GM21786 (cell line): ENCODE measurements at regions not wholly inside any gene's neighbourhood (a gene's known extent, or its start where the extent isn't known, plus 50 kb on each side); places are given as distances from the start of the nearest gene placed in this dataset.

Experiments used
- ATAC-seq: cut with Tn5 transposase; IDR thresholded peaks from one replicate; pipeline ENCODE4 v1.9.1; 2021; ENCODE audit not compliant: unreplicated experiment

DNA sequence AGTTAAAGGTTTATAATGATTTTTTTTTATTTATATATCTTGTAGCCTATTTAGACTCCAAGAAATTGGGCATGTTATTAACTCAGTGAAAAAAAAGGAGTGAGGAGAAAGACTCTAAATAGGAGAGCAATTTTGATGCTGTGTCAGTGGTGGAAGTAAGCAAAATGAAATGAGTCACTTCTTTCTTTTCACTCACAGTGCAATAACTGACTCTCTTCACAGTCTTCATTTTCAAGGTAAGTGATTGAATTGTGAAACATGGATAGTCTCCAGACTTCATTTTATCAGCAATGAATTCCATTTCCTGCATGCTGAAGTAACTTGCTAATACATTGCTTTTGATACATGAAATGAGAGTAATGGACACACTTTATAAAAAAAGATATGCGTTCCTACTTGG, 2271.5 kb downstream of the PCDH7 start:
- ATAC-seq, result no peak

GRCh38 chr4:32994981-32995881, 2275.1 kb downstream of the PCDH7 start:
- ATAC-seq, result no peak

DNA sequence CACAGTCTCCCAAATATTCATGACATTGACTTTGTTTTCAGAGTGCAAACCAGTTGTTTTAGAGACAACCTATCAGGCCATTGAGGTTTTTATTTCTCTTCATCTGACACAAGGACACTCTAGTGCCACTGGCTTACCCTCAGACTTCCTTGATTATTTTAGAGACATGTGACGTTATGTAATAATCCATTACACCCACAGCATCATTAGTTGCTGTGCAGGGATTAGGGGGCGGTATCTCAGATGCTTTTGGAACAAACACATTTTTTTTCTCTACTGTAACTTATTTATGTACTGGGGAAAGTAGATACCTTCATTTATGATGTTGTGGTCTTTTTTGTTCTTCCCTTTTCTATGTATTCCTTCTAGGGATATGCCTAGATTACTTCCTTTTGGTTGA, 2293.1 kb downstream of the PCDH7 start:
- no peak for ATAC-seq

- ATAC-seq, result no peak
Measured at GRCh38 chr4:33025236-33025635, 2305.1 kb downstream of the PCDH7 start.

- no peak for ATAC-seq
Measured at GRCh38 chr4:33029976-33030375, 2309.8 kb downstream of the PCDH7 start.

GRCh38 chr4:33031328-33031727, 2311.2 kb downstream of the PCDH7 start:
- no peak for ATAC-seq

DNA sequence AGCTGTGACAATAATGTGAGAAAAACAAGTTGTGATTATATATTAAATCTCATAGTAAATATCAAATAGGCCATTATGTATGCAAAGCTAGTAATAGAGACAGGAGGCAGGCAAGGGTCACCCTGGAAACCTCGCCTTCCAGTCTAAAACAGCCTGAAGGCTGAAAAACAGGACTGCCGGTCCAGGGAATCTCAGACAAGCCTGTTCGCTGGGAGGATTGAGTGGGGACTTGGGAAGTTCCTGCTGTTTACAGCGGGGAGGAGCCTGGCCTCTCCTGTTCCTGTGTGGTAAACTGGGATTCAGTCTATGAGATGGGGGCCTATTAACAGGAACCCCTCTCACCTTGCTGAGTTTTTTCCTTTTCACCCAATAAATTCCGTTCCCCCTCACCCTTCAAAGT, 2317.3 kb downstream of the PCDH7 start:
- no peak for ATAC-seq

DNA sequence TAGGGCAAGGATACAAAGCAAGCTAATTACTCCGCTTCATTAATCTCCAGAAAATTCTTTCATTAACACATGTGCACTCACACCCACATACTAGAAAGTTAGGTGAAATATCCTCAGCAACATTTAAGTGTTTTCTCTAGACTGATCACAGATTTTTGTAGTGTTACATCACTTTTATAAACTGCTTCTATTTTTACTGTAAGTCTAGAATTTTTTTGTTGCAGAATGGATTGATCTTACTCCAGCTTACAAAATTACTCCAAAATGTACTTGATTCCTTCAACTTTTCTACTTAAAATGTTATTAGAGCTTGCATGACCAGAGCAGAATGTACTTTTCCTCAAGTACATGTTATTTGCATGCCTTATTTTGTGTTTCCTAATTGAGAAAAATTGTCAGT, 2325.2 kb downstream of the PCDH7 start:
- no peak for ATAC-seq

- ATAC-seq, result no peak
Measured at GRCh38 chr4:33052241-33052640, 2332.1 kb downstream of the PCDH7 start.

- ATAC-seq, result no peak
Measured at GRCh38 chr4:33054161-33054560, 2334.0 kb downstream of the PCDH7 start.

DNA sequence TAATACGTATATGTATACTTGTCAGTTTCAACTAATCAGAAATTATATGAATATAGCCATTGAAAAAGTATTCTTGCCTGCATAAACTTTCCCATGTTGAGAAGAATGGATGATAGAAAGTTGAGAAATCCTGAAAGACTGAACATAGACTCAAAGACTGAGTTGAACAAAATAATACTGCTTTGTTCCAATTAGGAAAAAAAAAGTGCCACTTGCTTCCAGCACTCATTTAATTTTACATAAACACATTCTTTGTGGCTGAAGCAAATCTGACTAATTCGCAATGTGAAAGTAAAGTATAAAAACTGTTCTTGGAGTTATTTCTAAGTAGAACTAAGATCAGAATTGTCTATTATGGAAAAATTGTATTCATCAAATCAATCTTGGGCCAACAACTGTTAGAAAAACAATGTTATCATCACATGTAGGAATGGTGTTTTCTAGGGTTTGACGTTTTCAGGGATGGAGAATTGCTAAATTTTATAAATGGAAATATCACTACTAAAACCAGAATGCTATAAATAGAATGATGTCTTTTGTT, 2334.6 kb downstream of the PCDH7 start:
- no peak for ATAC-seq

GRCh38 chr4:33057736-33058135, 2337.6 kb downstream of the PCDH7 start:
- ATAC-seq, result no peak

DNA sequence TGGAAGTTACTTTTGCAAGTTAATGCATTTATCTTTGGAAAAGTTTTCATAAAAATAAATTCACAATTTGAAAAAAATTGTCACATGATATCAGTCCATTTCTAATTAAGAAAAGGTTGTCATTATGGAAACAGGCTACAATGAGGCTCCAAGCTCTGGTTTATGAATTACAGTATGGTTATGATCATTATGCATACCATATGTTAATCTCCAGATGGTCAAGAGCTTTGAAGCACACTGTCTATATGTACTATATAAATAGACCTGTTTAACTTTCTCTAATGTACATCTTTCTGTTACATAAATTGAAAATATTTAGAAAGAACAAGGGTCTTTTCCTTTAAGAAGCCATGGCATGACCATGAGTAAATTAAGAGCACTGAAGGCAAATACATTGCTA, 2338.8 kb downstream of the PCDH7 start:
- no peak for ATAC-seq

DNA sequence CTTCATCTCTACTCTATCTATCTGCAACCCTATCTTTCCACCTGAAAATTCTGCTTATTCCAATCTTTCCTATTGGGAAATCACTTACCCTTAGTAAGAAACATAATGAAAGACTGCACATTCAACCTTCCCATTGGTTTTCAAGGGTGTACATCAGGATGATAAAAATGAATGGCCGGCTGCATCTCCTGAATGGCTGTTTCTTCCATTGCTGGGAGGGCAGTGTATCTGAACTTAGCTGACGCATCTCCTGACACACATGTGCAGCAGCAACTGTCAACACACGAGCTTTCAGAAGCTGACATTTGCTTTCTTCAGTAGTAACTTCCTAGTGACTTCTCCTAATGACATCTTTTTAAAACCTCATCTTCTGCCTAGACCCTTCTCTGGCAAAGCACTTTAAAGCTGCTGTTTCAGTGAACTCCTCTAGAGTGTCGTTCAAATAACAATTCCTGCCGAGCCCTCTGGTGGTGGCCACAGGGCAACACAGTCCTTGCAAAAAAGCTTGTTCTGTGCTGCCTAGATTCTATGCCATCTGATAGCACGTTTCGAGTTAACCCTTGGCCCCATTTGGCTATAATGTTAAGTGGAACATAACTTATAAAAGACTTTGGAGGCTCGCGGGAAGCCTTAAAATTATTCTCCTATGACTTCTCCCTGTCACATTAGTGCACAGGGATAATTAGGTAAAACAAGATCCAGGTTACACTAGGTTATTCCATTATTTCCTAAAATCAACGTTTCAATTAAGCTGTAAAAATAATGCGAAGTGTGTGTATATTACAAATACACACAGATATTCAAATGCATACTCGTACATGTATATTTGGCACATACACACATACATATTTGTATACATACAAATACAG, 2340.7 kb downstream of the PCDH7 start:
- peak; percentile 79 for ATAC-seq

- ATAC-seq, result no peak
Measured at GRCh38 chr4:33061727-33062126, 2341.6 kb downstream of the PCDH7 start.

DNA sequence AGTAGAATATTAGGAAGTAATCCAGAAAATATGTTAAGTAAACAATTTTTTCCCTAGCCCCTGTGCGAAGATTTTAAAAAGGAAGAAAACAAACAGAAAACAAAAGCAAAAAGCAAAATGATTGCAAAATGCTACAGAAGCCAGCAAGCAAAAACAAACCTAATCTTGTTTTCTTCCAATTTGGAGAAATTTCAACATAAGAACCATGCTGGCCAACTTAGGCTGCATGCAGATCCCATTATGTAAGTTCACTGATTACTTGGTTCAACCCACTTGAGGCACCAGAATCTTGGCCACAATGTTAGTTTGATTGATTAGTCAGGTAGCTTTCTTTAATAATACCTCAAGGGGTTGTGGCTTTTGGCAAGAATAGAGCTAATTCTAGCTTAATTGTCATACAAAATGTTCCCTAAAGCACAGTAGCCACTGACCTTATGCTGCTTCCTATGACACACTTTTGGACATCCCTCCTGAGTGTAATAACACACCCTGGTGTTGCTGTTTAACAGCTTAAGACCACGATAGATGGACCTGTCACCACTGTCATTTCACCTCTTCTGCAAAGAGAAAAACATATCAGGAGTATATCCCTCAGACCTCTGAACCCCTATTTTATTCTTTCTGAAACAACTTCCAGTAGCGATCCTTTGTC, 2342.1 kb downstream of the PCDH7 start:
- ATAC-seq, result no peak

DNA sequence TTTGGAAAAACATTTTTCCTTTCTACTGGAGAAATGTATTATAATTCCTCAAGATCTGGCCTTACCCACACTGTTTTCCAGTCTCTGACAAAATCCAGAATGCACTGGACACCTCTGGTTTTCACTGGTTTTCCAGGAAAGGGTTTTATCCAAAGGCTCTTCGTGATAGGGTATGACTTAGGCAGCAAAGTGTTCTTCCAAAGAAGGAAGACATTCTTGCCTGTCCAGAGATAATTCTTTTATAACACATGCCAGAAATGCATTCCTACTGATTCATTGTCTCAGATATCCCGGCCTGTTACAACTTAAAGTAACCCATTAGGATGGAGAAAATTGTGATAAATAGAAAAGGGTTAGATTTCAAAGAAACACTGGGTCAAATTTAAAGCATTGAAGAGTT, 2343.1 kb downstream of the PCDH7 start:
- no peak for ATAC-seq

DNA sequence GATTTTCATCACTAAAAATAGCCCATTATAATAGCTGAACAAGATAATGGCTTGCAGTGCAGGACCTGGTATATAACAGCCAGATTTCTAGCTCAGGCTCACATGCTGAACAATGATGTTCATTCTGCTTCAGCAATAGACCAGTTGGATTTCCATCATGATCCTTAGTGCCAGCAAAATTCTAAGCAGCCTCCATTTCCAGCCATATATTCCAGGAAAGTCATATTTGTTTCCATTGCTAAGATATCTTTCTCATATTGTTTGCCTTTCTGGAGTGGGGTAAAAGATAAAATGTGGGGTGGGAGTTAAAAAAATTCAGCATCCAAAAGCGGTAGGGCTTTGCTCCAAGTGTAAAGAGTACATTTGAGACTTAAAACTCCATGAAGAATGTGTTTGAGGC, 2344.1 kb downstream of the PCDH7 start:
- no peak for ATAC-seq

DNA sequence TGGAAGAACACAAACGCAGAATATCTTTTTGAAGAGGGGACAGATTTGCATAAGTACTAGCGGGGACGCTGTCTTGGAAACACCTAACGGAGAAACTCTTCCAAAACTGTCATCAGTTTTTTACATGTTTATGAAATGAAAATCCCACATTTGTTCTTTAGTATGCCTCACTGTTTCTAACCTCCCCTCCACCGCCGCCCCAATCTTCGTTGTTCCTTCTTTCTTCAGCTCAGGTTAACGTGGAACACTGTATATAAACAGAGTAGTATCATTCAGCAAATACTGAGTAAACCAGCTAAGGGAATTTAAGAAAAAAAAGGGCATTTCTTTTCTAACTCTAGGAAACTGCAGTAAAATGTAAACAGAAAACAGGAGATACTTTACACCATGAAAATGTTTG, 2345.6 kb downstream of the PCDH7 start:
- ATAC-seq, result no peak

GRCh38 chr4:33067221-33067620, 2347.1 kb downstream of the PCDH7 start:
- no peak for ATAC-seq

GRCh38 chr4:33068539-33068938, 2348.4 kb downstream of the PCDH7 start:
- no peak for ATAC-seq
